GM19372 (cell line): ENCODE measurements at regions not wholly inside any gene's neighbourhood (a gene's known extent, or its start where the extent isn't known, plus 50 kb on each side); places are given as distances from the start of the nearest gene placed in this dataset.

Experiments
- ATAC-seq: cut with Tn5 transposase; IDR thresholded peaks from one replicate; pipeline ENCODE4 v1.9.1; 2021; ENCODE audit warnings: mild to moderate bottlenecking, low read depth, moderate library complexity; ENCODE audit not compliant: unreplicated experiment

- ATAC-seq = no peak
These were observed 476.8 kb upstream of the CITED2 start for GRCh38 chr6:139851206-139851605.

DNA sequence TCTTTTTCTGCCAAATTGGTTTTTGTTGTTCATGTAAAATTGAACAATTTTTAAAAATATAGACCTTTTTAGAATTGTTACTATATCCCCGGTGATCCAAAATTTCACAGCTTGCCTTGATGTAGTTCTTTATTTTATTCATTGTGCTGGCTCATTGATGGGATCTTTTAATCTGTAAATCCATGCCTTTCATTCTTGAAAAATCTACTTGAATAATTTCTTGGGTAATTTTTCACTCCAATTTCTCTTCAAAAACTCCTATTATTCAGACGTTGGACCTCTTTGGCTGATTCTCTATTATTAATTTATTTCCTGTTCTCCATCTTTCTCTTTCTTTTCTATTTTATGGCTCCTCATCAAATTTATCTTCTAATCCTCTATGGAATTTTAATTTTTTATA, 476.1 kb upstream of the CITED2 start:
- no peak for ATAC-seq

- no peak for ATAC-seq
These were observed 473.0 kb upstream of the CITED2 start for GRCh38 chr6:139847457-139847813.

GRCh38 chr6:139846538-139847456, 472.3 kb upstream of the CITED2 start:
- no peak for ATAC-seq

DNA sequence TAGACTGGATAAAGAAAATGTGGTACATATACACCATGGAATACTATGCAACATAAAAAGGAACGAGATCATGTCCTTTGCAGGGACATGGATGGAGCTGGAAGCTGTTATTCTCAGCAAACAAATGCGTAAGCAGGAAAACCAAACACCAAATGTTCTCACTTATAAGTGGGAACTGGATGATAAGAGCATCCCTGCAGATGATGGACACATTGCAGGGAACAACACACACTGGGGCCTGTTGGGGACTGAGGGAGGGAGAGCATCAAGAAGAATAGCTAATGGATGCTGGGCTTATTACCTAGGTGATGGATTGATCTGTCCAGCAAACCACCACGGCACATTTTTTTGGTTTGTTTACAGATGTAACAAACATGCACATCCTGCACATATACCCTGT, 470.5 kb upstream of the CITED2 start:
- ATAC-seq = no peak

- ATAC-seq = peak; percentile 77
These were observed 467.4 kb upstream of the CITED2 start for GRCh38 chr6:139841794-139842215.

- no peak for ATAC-seq
These were observed 465.2 kb upstream of the CITED2 start for GRCh38 chr6:139839506-139840156.

GRCh38 chr6:139834232-139834631, 459.8 kb upstream of the CITED2 start:
- no peak for ATAC-seq

- ATAC-seq = no peak
These were observed 459.1 kb upstream of the CITED2 start for GRCh38 chr6:139833592-139833991.

DNA sequence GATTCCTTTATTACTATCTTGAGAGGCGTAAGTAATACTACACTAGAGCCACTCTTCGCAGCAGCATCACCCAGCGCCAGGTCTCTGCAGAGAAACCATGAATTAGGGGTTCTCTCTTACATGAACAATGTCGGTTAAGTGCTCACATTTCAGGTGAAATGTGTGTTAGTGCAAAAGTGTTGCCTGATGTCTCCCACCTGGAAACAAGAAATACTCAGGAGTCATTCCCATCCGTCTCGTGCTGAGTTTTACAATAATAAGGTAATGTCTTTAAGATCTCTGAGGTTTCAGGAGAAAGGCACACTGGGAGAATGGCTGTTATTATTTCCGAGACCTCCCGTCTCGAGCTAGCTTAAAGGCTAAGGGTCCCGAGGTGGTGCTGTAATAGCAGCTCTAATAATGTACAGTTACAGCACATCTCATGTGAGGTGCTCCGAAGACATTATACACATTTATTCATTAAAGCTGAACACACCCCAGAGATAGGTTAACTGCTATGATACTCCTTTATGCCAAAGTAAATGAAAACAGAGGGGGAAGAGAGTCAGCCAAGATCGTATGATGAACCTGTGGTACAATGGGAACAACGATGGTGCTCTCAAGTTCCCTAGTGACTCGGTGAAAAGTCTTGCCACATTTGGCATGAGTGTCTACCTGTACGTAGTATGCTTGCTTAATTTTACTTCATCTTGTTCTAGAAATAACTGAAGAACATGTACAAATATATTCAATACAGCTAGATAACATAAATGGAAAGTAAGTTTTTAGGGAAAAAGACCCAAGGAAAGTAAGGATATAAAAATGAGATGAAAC, 458.3 kb upstream of the CITED2 start:
- ATAC-seq = no peak

DNA sequence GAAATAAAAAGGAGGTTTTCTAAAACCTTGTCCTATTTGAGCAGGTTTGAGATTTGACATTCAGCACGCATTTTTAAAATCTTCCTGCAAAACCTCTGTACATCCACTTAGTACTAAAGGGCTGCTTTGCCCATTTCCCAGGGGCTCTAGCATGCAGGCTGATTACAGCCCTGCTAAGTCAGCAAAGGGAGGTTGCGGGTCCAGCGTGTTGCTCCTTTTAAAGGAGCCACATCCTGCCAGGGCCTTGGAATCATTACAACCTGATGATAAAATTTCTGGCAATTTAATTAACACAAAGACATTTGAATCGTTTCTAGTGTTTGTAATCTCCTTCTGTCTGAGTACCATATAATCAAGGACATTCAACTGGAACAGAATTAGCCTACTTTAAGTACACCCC, 455.1 kb upstream of the CITED2 start:
- no peak for ATAC-seq

GRCh38 chr6:139828751-139829519, 454.5 kb upstream of the CITED2 start:
- ATAC-seq = no peak

GRCh38 chr6:139825935-139826374, 451.5 kb upstream of the CITED2 start:
- no peak for ATAC-seq

- no peak for ATAC-seq
These were observed 450.4 kb upstream of the CITED2 start for GRCh38 chr6:139824864-139825263.

DNA sequence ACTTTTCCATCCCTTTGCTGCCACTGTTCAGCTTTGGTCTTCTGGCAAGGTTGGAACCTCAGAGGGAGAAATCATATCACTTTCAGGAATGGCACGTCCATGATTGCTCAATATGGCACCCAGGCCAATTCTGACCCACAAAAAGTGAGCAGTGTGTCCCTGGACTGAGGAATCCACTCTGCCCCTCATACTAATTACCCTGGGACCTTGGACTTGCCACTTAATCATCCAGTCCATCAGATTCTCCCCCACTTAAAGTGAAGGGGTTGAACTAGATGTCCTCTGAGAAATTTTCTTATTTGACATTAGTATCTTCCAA, 449.3 kb upstream of the CITED2 start:
- ATAC-seq = no peak

DNA sequence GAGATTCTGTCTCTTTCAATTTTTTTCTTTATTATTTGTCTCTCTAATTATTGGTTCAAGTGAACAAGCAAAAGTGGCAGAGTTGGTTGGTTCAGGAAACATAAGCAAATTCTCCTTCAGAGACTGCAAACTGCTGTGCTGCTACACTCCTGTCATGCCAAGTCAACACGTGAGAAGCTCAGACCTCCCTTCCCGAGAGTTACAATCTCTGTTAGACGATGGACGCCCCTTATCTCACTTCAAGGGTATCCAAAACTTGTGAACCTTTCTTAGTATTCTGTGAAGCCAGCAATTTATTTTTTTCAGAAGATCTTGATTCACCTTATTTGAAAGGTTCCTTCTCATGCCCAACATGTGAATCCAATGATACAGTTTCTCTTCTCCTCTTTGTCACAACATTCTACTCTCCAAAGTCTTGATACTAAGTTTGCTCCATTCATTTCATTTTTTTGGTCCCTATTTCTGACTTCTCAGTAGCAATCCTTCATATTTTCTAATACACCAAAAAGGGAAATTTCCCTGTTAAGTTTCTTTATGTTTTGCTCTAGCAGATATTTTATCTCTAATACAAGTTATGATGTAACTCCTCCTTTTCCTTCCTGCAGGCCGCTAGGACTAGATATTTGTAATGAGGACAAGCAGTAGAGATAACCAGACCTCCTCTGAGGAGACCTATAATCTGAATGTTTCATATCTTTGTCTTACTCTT, 448.8 kb upstream of the CITED2 start:
- ATAC-seq = no peak

DNA sequence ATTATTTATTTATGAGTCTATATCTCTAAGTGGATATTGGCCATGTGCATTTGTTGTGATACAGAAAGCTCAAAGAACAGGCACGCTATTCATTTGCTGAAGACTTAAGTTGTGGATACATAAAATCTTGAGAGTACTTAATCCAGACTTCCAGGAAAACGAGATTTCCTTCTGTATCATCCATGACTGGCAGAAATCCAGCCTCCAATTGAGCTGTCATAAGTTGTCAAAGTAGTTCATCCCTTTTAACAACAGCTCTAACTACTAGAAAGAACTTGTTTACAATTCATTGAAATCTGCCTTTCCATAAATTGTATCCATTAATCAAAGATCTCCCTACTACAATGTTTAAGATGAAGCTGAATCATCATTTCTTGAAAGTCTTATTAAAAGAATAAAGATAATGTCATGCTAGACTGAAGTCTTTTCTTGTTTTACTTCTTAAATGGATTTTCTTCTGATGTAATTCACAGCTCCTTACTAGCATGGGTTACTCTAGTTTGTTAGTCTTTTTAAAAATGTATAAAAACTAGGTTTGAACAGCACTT, 447.3 kb upstream of the CITED2 start:
- ATAC-seq = no peak

DNA sequence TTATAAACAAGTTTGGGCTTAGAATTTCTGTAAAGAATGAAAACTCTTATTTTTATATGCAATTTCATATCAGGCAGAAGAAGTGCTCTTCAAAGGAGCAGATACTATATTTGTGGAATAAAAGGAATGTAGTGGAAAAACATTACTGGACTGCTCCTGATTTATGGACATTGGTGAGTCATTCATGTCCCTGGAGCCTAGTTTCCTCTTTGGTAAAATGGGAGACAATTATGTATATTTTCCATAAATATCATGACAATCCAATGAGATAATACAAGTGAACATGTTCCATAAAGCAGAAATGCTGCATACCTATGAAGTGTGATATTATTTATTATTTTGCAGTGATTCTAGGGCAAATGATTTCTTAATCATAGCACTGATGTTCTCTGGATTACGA, 445.8 kb upstream of the CITED2 start:
- ATAC-seq = no peak

GRCh38 chr6:139819776-139820175, 445.3 kb upstream of the CITED2 start:
- no peak for ATAC-seq

DNA sequence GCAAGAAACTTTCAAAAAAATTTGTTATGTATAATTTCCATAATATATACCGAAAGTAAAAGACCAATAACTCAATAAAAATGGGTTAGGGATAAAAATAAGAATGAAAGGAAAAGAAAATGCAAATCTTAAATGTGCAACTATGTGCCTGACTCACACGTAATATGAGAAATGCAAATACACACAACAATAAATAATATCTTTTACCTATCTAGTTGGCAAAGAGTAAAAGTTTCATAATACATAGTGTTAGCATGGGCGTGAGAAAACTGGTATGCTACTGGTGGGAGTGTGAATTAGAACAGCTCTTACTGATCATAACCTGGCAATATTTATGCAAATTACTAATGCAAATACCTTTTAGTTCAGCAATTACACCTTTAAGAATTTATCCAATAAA, 438.5 kb upstream of the CITED2 start:
- no peak for ATAC-seq
